ENCODE measurements at regions not wholly inside any gene's neighbourhood (a gene's known extent, or its start where the extent isn't known, plus 50 kb on each side); places are given as distances from the start of the nearest gene placed in this dataset.
A peak's percentile ranks its signal among the peaks of the same experiment; 100 is the strongest.
"Not testable (repeated sequence)": the region's sequence is repeated elsewhere in the genome, so short reads cannot be mapped to it uniquely, and the experiment has no call there.

DNA sequence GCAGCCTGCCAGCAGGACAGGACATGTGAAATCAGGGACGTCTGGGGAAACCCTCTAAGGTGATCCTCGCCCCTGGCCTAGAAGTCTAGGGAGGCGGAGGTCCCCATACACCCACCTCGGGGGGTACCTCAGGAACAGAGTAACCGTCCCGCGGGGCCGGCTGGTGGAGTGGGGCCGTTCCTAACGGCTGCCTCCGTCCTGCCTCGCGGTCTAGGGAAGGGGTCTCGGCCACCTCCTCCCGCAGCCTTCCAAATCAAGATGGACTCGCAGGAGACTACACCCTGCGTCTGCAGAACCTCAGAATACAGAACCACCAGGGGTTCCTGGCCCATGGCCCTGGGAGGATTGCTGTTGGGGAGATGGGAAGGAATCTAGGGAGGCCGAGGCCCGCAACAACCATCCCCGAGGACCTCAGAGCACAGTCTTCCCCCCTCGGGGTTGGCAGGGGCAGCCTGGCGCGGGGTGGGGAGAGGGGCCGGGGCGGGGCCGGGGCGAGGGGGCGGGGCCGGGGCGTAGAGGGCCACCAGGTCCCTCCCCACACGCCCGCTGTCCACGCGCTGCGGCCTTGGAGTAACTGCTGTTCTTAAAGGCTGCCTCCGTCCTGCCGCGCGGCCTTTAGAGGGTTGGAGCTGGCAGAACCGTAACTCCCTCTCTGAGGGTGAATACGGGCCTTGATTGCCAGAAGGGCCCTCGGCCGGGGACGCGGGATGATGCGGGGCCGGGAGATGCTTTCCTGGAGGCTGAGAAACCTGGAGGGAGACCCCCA, 89.0 kb upstream of the MLN start:
- no peak for DNase-seq

DNA sequence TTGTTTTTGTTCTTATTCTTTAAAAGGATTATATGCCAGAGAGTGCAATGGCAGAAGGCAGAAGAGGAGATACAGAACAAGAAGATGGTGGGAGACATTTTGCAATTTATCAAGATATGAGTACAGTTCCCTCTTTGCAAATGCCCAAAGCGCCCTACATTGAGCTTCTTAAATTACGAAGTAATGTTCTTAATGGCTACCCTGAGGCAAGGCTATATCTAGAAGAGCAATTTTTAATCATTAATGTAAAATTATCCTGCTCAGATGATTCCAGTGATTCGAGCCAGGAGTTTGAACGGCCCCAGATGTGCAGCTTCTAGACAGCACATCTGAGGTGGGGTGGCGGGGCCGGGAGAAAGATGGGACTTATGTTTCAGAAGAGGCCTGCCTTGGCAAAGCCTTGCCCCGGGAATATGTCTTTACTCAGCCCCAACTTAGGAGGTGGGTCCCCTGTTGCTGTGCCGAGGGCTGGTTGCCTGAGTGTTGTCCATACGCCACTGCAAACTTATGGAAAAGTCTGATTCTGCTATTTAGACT, 84.9 kb upstream of the MLN start:
- no peak for DNase-seq

DNA sequence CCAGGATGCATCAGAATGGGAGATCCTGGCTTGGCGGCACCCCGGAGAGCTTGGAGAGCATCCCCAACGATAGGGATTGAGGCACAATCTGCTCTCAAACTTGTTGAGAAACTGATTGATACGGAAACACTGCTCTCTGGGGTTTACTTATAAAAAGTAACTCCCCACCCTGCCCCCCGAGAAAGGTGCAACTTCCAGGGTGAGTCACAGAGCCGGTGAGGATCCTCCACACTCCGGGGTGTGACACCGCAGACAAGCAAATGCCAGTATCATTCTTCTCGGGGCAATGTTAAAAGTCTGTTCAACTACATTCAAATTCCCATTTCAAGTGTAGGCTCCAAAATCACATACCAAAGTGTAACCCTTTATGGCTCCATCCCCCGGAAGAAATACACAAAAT, 84.4 kb upstream of the MLN start:
- DNase-seq, result no peak

DNA sequence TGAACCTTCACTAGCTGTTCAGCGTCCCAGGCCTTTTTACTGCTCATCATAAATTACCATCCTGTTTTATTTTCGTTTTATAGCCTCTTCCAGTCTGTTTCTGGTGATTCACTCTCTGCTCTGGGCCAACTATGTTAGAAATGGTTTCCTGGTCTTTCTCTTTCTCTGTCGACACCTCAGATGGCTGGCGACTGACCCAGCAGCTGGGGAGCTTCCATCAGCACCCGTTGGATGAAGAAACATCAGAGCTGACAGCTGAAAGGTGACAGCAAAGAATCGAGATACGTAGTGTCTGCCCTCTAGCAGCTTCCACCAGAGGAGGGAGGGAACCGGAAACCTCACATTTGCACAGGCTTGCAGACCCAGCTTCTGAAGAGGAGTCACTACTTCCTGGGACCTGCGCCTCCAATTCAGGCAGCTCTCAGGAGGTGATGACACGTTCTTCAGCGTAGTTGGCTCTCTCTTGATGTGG, 82.9 kb upstream of the MLN start:
- DNase-seq, result no peak

DNA sequence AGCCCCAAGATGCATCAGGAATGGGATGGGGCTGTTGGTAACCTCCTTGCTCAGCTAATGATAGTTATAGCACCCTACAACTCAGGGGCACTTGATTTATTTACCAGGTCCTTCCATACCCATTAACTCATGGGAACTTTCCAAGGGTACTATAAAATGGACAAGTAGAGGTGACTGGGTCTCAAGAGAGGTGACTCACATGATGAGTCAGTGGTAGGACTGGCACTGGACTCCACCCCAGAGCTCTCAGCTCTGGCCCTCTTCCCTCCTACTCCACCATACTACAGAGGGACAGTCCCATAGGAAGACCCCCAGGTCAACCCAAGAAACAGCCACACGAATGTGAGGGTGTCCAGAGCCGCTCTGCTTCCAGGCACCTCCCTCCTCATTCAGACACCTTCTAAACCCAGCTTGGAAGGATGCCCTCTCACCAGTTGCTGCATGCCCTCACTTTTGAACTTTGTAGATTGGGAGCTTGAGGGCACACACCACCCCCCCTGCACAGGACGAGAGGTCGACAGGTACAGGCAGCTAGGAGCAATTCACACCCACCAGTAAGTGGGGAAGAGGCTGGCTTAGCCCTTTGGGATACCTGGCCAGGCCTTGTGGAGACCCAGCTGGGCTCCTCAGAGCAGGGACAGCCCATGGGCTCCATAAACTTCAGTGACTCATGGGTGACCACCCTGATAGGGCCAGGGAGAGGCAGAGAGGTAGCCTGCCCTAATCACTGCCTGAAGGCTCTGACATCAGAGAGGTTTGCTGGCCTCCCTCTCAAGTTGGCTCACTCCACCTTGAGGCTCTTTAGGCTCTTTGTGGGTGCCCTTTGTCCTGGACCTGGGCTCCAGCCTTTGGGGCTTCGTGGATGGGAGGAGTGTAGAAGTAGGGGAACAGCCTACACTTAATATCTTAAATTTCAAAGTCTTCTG, 81.6 kb upstream of the MLN start:
- no peak for DNase-seq

DNA sequence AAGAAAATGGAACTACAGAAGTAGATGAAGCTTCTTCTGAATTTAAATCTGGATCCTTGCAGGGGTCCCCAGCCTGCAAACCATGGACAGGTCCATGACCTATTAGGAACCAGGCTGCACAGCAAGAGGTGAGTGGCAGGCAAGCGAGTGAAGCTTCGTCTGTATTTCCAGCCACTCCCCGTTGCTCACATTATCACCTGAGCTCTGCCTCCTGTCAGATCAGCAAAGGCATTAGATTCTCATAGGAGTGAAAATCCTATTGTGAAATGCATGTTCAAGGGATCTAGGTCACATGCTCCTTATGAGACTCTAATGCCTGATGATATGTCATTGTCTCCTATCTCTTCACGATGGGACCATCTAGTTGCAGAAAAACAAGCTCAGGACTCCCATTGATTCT, 79.8 kb upstream of the MLN start:
- DNase-seq, result not testable (repeated sequence)

DNA sequence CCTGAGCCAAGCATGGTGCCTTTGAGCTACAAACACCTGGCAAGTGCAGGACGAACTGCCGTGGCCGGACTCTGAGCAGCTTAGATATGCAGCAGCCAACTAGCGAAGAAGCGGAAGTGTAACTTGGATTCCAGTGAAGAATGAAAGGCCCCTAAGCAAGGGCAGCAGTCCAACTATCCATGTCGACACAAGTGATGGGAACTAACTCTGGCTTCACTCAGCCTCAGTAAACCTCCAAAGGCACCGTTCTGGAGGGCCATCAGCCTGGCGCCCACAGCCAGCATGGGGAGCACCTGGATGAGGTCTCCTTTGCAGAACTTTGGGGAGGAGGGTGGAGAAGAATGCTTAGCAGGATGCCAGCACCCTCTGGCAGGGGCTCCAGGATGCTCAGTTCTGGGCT, 78.4 kb upstream of the MLN start:
- DNase-seq, result no peak

DNA sequence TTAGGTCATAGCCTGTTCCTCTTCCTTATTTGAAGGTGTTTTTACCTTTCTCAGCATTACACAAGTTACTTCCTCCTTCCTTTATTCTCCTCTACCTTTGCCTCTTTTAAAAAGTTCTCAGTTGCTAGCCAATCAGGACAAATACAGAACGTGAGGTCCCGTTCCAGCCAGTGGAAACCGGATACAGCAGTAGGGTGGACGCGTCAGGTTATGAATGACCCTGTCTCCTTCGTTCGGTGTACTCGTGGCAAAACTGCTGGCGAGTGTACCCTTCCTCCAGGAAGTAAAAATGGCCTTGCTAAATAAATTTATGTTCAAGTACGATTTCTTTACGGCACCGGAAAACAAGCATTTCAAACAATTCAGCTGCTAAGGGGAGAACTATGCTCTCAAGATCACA, 77.0 kb upstream of the MLN start:
- DNase-seq, result no peak

DNA sequence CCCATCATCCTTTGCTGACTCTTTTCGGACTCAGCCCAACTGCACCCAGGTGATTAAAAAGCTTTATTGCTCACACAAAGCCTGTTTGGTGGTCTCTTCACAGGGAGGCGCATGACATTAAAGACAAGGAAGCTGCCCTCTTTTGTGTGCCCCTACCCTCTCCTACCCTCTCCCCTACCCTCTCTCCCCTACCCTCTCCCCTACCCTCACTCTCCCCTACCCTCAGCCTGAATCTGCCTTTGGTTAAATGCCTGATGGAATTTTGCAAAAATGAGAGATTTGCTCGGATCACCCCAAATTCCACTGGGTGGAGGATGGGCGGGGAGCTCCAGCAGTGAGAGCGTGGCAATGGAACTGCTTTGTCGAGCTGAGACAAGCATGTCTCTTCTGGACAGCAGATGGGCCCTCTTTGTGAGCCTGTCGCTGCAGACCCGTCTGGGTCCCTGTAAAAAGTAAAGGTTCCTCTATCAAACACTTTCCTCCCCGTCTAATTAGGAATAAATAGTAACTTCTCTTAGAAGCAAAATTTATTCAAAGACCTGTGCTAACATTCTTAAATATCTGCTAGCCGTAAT, 76.4 kb upstream of the MLN start:
- DNase-seq, result no peak

DNA sequence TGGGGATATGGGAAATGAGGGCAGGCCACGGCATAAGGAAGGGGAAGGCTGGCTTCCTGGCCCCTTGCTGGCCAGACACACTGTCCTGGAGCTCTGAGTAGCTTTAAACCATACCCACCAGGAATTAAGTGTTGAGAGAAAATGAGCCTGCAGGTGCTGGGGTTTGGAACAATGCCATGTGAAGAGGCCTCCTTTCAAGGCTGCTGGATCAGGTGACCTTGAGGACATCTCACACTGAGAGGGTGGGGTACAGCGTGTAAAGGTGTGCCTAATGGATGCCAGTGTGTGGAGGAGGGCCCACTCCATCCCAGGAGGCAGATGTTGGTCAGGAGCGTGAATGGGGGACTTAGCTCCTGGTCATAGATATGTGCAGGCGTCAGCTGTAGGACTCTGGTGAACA, 74.8 kb upstream of the MLN start:
- peak; percentile 86 to 97 (median 94) for DNase-seq

DNA sequence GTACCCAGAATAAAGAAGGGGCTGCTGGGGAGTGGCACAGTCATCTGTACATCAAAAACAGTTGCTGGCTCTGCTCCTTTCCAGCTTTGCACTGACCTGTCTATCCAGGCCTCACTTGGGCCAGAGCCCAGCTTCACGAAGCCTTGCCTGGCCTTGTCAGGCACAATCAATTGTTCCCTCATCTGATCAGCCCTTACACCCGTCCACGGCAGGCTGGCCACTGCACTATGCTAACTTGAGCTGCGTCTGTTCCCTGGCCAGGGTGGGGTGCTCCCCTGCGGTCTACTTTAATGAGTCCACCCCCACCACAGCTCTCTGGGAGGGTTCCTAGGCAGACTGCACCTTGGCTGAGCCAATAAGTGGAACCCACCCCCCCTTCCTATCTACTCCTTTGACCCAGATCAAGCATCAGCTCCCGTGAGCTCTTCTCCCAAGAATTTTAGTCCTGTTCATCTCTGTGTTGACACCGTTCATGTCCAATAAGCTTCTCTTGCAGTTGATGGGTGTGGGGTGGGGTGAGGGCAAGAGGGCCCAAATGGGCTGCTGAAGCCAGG, 74.3 kb upstream of the MLN start:
- no peak for DNase-seq

DNA sequence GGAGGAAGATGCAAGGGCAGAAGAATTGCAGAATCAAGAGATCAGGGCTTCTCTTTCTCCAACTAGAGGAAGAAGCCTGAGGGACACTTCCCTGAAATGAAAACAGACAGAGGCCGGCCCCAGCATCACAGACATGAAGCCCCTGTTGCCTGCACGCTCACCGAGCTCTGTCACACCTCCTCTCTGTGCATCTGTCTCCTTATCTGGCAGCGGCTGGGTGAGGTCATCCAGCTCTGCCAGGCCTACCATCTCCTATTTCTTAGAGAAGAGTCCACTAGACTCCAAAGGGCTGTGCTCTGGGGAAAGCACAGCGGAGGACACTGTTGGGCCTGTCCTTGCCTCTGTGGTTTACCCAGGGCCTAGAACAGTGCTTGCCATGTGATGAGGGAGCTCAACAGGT, 71.9 kb upstream of the MLN start:
- DNase-seq, result no peak

DNA sequence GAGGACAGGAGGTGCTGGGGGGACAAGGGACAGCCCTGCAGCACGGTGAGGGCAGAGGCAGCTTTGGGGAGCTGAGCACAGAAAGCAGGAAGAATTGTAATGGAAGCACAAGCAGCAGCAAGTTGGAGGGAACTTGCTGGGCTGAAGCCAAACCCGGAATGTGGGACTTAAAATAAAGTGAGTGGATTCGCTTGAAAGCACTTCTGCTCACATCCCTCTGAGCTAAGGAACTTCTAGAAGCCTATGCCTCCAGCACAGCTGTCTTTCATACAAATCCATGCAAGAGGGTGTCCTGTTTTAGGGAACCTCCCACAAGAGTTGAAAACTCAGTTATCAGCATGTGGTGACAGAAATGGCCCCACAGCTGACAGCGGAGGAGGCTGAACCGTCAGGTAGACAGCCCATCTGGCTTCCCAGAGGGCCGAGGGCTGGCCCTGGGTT, 71.4 kb upstream of the MLN start:
- DNase-seq, result no peak

DNA sequence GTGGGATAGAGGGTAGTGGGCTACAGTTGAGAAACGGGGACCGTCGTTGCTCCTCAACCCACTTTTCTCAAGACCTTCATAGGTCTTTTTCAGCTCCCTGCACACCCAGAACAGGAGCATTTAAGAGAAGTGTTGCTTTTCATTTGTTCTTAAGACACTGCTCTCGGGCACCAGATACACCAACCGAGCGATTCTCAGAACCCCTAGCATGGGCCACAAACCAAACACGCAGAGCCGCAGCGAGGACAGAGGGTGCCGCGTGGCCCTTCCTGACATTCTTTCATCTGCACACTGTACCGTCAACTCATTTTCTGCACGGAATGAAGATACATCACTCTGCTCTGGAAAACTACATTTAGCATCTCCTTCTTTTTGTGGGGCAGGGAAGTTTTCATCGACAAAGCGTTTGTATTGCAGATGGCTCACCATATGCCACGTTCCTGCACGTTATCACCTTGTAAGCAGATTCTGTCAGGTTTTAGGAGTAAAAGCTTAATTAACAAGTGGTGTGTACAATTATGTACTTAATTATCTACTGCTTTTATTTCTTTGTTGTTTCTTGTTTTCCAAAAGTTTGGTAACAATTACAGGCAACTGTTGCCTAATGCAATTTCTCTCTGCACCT, 70.4 kb upstream of the MLN start:
- DNase-seq, result no peak

DNA sequence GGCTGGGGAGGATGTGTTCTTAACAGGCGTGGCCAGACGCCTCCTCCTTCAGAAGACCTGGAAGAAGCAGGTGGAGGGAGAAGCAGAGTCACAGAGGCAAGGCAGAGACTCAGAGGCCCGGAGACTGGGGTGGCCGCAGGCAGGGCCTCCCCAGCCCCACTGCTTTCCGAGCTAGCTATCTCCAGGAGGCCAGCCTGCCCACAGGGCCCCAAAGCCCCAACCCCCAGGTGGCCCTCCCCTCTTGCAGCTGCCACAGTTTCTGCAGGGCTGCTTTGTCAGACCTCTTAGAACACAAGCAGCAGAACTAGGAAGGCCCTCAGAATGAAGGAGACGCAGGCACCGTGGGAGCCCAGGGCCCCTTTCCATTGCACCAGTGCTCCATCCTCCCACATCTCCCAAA, 69.0 kb upstream of the MLN start:
- DNase-seq, result no peak

DNA sequence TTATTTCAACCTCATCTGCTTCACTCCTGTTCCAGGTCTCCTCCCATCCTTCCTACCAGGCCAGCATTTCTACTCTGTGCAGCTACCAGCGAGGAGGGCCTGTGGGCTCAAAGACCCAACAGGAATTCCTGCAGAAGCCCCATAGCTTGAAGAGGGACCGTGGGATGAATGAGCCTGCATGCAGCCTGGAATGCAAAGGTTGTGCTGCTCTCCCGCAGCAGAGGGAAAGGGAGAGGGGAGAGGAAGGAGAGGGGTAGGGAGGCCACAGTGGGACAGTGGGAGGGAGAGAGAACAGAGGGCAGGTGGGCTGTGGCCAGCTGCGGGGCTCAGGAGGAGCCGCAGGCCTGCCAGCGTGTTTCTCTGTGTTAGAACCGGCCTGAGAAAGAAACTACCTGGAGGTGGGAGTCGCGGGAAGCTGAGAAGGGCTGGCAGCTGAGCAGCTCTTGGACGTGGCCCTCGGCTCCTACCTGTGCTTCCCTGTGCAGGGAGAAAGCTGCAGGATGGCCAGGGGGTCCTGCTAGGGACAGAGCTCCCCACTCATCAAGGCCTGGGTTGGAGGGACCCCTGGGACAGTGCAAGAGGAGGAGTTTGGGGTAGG, 66.1 kb upstream of the MLN start:
- DNase-seq, result no peak

DNA sequence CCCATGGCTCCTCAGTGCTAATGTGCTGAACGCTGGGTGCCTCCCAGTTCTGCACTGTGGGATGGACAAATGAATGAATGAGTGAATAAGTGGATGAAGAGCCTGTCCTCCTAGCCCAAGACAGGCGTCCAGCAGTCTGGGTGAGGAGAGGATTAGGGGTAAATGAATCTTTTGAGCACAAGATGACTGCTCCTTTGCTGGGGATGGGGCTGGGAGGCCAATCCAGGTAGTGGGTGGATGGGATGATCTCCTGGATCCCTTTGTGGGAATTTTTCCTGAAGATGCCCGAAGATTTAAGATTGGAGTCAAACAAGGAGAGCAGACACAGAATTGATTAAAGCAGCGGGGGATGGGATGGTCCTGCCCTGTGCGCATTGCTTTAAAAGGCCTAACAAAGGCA, 65.3 kb upstream of the MLN start:
- DNase-seq, result no peak

DNA sequence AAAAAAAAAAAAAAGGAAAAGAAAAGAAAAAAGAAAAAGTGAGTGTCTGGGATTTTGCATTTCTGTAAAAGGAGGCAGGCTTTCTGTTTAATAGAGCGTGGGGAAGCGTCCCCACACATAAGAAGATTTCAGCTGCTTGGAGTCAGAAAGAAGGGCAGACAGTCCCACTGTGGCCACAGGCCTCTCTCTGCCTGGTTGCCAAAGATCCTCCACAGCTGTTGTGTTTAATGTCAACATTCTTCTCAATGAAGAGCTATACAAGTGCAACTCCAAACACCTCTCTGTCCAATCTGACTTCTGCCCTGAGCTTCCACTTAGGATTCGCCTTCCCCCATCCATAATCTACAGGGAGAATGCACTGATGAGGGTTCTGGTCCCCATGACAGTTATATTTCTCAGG, 64.3 kb upstream of the MLN start:
- DNase-seq, result peak in 1 of 3 experiments; percentile 56

DNA sequence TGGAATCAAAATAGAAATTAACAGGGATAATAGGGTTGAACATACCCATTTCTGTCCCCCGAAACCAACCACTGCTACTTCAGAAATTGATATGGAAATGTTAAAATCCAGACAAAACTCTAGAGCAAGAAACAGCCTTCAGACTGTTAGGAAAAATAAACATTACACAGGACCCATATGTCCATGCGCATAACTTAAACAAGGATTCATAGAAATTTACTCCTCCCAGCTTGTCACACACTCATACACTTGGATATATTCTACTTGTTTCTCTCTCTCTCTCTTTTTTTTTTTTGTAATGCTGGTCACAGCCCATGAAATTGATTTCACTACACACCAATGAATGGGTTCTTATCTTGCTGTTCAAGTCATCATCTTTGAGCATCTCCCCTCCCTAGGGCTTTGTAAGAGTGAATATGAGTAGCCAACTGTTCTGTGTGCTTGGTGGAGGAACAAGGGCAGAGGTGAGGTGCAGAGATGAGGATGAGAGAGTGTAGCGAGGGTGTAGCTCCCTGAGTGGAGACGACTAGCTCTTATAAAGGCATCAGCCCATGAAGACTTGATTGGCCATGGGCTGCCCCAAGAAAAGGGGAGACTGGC, 61.8 kb upstream of the MLN start:
- peak in 1 of 3 experiments; percentile 79 for DNase-seq

DNA sequence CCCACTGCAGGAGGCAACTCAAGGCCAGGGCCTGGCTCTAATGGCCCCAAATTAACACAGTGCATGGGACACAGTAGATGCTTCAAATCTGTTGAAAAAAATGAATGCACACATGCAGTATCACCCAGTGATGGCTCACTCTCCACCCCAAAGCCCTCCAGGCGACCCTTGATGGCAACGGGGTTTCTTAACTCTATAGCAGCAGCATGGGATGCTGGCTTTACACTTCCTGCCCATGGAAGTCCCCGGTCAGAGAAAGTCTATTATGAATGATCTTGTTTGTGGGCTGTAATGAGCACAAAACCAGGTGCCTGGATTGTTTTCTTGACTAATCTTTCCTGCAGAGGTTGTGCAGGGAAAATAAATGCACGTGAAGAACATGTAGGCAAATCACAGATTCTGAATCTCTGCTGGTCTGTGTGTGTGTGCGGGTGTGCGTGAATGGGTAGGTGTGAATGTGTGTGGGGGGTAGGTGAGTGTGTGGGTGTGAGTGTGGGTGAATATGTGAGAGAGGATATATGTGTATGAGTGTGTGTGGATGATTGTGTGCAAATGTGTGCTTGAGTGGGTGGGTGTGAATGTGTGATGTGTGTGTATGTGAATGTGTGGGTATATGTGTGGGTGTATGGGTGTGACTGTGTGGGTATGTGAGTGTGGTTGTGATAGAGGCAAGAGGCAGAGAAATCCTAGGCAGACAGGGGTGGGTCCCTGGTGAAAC, 60.1 kb upstream of the MLN start:
- no peak for DNase-seq

DNA sequence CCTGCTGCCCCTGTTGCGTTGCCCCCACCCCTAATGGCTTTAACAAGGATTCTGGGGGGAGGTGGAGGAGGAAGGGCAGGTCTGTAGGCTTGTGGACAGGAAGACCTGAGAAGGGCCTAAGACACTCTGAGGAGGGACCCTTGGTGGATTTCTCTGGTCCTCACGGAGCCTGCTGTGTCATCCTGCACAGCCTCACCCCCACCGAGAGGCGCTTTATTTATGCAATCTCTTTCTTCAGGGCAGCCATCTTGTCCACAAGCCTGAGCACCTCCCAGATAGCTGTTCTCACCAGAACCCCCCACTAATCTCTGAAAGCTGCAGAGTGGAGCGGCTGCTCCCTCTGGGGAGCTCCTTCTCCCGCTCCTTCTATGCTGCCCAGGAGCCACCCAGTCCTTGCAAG, 59.3 kb upstream of the MLN start:
- DNase-seq, result no peak

Measured in NCI-H1417 (cell line).